HG02852 (cell line): ENCODE measurements at regions not wholly inside any gene's neighbourhood (a gene's known extent, or its start where the extent isn't known, plus 50 kb on each side); places are given as distances from the start of the nearest gene placed in this dataset.

Experiments
- ATAC-seq: cut with Tn5 transposase; IDR thresholded peaks from one replicate; pipeline ENCODE4 v1.9.1; 2021; ENCODE audit warnings: mild to moderate bottlenecking, moderate library complexity; ENCODE audit not compliant: unreplicated experiment

DNA sequence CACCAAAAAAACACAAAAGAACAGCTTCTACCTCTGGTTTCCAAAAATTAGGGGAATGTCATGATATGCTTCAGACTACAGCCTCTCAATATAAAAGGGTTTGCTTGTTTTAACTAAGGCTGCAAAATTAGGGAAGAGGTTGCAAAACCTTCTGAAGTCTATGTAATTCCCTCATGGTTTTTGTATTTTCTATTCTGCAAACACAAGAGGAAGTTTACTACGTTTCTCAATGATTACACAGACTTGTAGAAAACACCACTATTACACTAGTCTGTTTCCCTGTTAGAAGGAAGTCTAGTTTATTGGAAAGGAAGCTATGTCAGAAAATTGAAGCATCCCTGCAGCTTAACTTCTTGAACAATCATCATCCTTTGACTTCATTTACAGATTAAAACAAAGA is 229.7 kb upstream of the FMN2 start:
- no peak for ATAC-seq

DNA sequence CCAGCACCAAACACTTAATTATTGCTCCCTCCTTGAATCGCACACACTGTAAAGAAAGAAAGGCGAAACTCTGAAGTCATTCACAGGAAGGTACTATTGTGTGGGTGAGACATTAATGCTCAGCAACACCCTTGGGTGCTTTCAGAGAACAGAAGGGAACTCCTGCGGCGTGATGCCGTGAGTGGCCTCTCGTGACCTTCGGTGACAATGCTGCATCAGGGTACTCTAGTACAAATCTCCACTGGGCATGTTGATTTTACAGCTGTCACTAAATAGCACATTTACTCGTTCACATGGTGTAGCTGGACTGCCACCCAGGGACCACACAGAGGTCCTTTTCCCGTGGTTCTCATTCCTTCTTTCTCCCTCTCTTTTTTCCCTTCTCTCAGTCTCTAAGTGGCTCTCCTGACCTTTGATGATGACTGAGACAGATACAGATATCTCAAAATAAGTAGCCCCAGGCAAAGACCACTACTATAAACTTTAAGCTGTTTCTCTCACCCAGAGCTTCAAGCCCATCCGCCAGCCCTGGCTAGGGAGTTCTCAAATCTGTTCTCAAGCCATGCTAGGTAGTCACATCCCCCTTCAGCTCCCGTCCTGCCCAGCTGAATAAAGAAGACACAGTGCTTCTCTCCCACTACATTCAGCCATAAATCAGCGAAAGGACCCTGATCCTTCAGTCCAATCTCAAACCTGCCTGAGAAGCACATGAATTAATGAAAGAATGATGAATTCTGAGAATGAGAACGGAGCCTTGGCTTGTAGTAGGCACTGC is 223.4 kb upstream of the FMN2 start:
- no peak for ATAC-seq

DNA sequence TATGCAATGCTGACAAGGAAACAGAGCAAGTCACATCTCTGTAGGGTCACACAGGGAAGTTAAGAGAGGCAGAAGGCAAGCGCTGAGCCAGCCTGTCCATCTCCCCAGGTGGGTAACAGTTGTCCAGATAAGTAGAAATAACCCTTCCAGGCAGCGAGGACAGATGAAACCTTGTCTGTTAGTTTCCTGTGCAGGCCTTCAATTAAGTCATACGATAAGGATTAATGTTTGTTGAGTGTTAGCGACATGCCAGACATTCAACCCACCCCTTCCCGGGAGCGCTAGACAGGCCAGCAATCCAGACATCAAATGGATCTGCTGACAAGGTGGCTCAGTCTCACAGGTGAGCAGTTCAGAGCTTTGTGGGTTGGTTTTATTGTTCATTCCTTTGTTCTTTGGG is 221.5 kb upstream of the FMN2 start:
- no peak for ATAC-seq

DNA sequence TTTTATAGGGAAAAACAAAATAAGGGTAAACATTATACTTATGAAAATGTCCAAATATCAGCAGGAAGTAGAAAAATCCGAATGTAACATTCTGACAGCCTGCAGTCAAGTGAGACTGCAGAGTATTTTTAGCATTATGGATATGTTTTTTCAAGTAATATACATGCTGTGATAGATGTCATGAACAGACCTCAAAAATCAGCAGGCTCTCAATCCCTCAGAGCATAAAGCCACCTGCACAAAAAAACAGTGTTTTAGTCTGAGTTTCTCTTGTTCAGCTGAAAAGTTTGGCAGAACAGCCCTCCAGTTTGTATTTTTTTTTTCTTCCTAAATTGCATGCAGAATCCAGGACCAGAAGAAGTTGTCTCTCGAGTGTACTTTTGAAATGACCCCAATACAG is 219.1 kb upstream of the FMN2 start:
- ATAC-seq = no peak

DNA sequence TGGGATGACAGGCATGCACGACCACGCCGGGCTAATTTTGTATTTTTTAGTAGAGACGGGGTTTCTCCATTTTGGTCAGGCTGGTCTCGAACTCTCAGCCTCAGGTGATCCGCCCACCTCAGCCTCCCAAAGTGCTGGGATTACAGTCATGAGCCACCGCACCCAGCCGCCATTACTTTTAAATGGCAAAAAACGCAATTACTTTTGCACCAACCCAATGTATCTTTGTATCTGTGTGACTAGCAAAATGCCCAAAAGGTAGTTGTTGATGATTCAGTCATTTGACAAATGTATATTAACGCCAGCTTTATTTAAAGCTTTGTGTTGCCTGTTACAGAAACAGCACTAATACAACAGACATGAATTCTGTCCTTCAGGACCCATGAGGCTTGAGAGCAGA is 216.9 kb upstream of the FMN2 start:
- ATAC-seq = no peak

DNA sequence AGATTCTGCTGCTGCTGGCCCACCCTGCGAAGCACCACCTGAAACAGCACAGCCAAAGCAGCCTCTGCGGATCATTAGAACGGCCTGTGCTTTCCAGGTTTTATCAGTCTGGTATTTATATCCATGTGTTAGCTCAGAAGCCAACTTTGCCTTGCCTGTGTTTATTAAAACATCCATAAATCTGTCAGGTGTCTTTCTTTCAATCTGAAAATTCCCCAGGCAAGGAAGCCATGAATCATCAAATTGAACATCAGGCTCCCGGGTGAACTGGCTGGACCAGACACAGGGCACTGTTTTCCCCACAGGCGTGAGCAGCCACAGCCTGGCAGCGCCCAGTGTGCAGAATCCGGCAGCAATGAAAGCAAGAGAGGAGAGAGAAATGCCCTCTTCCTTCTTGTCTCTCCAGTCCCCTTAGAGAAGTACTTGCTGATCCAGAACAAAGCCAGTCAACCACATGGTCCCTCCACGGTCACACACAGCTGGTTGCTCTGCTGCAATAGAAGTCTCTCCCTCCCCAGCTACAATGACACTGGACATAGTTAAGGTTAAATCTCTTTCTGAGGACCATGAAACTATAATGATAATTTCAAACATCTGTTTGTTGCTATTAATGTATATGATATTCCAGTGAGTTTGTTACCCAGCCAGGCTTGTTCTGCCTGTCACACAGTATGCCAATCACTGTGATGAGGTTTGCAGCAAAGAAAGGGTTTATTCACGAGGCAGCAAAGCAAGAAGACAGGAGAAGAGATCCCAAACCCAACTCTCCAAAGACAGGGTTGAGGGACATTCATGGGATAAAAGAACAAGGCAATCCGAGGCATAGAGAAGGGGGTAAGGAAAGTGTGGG is 212.1 kb upstream of the FMN2 start:
- no peak for ATAC-seq

DNA sequence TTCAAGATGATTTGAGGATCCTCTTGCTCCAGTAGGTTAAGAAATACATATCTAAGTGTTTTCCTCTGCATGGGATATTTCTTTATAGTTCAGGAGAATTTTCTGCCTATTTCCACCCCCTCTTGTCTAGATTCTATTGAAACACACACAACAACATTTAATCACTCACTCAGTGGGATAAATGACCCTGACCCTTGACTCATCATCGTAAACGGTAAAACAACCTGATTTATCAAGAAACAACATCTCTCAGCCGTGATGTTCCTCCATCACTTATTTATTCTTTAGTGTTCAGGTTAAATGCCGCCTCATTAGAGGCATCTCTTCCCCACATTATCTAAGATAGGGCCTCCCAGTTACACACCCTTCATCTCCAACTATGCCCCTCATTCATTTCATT is 208.7 kb upstream of the FMN2 start:
- ATAC-seq = no peak

DNA sequence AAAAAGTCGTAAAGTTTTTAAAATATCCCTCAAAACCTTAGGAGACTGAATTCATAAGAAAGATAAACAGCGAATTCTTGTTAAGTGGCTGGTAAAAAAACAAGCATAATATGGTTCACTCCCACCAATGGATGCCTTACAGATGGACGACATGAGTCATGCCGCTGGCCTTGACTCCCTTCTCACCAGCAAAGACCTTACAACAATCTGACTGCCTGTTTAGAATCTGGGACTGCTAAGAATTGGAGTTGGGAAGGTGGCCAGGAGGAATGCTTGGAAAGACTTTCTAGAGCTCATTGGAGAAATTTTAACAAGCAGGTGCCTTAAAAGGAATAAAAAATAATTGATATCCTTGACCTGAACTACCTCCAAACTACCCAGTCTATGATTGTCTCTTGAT is 206.9 kb upstream of the FMN2 start:
- no peak for ATAC-seq

DNA sequence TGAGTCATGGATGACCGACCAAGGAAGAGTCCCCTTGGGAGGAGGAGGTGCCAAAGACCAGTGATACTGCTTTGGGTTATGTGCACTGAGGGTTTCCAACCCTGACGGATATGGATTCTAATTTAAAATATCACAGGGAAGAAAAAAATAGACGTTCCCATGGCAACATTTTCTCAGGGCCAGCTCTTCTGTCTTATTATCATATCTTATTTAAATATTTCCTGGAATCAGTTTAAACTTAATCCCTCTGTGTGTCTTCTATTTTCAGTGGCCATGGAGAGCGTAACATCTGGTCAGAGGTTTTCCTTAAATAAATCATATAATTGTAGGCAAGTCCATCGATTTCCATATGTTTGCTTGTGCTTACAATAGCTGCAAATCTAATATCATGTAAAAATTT is 205.4 kb upstream of the FMN2 start:
- no peak for ATAC-seq

DNA sequence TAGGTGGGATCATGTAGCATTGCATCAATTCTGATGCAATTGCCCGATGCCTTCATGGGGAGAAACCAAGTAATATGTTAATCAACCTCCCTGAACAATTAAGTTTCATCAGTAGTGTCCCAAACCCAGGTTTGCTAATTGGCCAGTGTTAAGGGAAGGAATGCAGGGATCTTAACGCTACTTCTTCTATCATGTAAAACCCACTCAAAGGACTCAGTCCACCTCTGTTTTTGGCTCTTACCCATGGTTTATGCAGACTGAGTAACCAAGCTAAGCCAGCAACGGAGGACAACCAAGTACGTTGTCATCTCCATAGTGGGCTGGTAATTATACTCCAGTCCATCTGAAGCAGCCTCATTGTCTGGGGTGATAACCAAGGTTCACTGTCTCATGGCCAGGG is 203.0 kb upstream of the FMN2 start:
- ATAC-seq = no peak

DNA sequence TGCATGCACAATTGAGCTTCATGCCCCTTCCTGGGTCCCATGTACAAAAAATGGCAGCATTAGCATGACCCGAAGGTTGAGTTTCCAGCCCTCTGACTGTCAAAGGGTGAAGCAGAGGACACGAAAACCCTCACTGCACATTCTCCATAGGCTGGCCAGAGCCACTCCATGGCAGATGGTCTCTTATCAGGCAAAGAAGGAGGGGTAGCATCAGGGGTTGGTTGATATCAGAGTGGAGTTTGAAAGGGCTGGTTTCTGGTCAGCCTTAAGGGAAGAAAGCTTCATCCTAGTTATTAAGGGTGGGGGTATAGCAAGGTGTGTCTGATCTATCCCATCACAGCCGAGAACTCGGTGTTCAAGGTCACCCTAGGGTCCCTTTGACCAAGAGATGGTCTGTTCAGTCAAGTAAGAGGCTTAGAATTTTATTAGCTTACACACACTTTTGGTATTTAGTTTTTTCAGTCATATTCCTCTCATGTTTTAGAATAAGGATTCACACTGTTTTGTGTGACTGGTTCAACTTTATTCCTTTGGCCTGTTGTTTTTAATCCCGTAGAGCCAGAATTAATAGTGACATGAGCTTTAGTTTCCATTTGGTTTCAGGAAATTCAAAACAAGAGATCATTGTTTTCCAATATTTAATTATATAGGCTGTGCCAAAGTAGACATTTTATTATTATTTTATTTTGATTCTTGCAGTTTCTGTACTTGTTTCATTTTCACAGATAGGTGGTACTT is 199.9 kb upstream of the FMN2 start:
- ATAC-seq = no peak

DNA sequence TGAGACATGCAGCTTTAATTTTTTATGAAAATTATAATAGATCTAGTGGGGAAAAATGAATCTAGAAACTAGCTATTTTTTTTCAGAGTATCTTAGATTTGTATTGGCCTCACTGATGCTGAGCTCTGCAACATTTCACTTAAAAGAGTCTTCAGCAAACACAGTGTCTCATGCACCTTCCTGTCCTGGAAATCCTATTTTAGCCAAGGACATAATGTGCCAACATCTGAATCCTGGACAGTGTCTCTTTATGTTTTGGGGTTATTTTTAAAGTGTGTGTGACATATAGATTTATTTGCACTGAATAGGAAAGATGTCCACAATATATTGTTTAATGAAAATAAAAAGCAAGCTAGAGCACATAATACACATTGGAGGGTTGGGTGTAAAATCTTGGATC is 199.1 kb upstream of the FMN2 start:
- ATAC-seq = no peak

DNA sequence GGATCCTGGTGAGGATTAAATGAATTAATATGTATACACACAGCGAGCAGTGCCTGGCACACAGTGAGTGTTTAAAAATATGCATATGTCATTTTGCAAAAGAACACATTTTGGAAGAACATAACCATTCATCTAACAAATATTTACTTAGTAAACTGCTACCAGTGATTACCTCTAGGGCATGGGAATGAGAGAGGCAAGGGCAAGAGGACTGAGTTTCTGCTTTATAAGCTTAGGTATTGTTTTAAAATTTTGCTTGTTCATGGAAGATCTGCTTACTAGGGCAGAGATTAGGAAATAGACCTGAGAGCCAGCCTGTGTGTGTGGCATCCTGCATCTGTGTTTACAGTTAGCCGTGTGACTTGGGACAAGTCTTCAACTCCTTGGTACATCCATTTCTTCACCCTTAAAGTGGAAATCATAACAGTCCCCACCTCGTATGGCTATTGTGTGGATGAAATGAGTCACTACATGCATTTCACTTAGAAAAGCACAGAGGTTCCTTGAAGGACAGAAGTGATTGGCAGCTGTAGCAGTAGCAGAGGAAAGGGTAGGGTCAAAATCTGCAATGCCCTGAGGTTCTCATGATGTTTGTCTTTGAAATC is 198.5 kb upstream of the FMN2 start:
- no peak for ATAC-seq

DNA sequence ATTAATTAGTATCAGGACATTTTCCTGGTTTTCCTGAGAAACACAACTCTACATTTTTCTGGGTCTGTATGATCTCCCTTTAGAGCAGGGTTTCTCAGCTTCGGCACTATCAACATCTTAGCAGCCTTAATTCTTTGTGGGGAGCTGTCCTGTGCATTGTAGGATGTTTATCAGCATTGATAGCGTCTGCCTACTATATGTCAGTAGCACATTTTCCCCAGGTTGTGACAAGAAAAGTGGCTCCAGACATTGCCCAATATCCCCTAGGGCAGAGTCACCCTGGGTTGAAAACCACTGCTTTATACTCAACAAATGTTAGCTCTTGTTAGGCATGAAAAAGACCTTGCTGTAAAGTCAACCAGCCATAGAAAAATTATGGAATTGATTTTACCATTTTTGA is 195.1 kb upstream of the FMN2 start:
- ATAC-seq = no peak

DNA sequence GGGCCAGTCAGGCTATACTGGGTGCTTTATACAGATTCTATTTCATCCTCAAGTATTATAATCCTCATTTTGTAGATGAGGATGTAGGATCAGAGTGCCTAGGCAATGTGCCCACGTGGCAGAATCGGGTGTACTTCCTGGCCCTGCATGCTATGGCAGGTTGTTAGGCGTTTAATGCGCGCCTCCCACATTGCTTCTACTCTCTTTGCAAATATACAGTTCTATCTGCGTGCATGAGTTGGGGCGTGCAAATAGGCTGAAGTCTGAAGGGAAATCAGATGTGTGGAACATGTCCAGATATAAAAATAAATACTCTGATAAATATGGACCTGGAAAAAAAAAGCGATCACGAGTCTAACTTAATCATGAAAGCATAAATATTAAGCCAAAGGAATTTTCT is 194.7 kb upstream of the FMN2 start:
- no peak for ATAC-seq

DNA sequence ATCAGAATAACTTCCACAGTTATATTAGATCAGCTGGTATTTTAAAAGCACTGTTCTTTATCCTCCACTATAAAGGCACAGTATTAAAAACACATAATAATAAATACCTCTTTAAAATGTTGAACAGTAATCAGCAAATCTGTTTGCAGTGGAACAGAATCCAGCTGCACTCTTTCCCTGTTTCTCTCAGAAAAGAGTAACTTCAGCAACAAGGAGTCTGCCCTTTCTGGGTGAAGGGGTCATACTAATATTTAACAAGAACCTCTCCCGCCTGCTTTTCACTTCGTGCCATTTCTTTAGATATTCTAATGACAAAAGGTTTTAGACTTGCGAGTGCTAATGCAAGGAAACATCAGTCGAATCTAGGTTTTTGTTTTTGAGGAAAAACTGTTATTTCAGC is 194.2 kb upstream of the FMN2 start:
- ATAC-seq = no peak

DNA sequence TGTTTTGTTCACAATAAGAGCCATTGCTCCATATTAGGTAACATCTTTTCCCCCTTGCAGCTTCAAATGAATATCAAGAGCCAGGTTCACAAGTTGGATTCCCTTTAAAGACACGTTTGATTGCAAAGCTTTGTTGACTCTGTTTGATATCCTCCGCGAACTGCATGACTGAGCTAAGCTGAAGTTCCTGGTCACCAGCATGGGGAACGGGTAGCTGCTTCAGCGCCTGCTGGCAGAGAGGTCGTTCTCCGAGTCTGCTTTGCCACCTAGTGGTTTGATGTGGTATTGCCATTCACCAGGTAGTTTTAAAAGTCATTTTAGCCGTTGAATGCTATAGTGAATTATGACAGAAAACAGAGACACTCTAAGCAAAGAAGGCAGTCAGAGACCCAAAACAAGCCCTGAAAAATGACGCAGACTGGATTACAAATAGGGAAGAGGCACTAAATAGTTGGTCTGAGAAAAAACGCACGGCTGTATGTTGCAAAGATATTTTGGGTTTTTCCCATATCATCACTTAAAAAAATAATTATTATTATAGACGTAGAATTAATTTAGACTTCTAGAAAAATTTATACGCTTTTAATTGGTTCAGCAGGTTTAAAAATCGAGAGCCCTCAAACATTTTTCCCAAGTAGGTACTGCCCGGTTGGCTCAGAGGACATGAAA is 193.5 kb upstream of the FMN2 start:
- ATAC-seq = peak; percentile 96

DNA sequence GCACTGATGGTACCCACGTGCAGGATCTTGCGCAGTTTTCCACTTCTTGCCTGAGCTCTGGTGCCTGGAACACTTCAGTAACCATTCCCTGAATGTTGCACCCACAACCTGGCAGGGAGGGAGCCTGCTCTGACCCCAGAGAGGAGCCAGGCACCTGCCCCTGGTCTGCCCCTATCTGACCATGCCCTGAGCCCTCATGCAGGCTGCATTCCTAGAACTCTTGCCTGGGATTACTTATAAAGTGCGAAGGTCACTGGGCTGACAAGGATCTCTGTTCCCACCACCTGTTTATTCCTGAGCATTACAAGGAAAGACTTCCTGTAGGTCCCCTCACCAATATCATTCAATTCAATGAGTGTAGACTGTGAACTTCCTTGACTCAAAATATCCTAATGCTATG is 191.9 kb upstream of the FMN2 start:
- no peak for ATAC-seq

DNA sequence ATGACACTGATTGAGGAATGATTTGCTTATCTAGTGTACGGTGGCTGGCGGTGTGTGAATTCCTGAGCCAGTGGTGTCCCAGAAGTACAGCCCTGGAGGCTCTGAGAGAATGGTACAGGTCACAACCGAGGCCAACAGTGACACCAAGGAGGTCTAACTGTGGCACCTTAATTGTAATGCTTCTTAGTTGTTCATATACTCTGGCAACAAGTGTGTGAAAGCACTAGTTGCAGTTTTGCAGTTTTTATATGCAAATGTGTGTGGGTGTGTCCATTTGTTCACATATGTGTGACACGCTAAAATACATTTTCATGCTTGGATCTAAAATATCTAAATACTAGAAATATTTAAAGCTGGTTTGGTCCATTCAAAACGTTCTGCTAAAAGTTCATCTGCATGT is 185.3 kb upstream of the FMN2 start:
- no peak for ATAC-seq

DNA sequence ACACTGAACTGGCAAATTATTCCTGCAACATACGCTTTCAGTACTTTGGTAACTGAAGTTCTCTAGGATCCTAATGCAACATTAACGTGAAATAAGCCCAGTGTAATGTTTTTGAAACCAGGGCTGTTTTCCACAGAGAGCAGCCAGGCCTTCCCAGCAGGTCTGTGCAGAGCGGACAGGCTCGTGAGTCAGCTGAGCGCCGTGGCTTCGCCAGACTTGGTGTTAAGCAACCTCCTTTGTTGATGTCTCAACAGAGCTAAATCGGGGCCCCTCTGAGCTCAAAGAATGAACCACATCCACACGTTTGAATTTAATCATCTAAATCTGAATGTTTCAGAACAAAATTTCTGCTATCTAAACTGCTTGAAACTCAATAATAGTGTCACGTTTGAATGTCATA is 181.8 kb upstream of the FMN2 start:
- no peak for ATAC-seq

DNA sequence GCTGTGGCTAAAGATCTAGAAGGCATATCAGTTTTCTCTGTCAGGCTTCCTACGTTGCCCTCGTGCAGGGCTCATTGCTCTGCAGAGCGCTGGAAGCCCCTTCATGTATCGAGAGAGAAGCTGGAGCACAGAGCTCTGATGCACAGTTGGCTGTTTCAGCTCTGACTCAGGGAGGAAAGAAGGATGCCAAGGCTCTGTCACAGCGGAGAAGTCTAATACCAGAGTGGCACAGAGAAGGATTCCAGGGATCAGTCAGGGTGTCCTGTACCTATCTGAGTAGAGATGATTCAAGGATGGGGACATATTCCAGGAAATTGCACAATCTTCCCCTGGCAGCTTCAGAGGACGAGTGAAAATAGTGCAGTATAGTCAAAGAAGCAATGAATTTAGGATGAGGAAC is 179.2 kb upstream of the FMN2 start:
- ATAC-seq = no peak
